T-cell (primary cell): ENCODE measurements at regions not wholly inside any gene's neighbourhood (a gene's known extent, or its start where the extent isn't known, plus 50 kb on each side); places are given as distances from the start of the nearest gene placed in this dataset.

Source experiments
- ATAC-seq, 4 experiments: fragments of 200-7000 bp in 3 of 4; fragments of 150-1000 bp in 1 of 4; cut with Tn5 transposase; replicated peaks in 1 of 4; 1 replicate in 3 of 4; 2 replicates in 1 of 4; pipeline ENCODE4 v1.10.0; 2021; ENCODE audit warnings: moderate library complexity in 3 of 4, mild to moderate bottlenecking in 2 of 4, moderate number of reproducible peaks in 1 of 4
- CTCF ChIA-PET, 2 donors: fragments of 300-600 bp; sonication (Branson Sonifier 250); formaldehyde crosslinking; loops; one replicate each; lab custom pipeline; 2022; ENCODE audit warnings: antibody characterized with exemption in 2 of 2; lab: Charles Lee
- POLR2A ChIA-PET, 2 donors: fragments of 300-600 bp; sonication (Branson Sonifier 250); formaldehyde crosslinking; loops; one replicate each; lab custom pipeline; 2022; ENCODE audit warnings: antibody characterized with exemption in 2 of 2; lab: Charles Lee
- DNase-seq, 35 experiments: peaks; one replicate each; pipeline versions ENCODE4 v3.0.0 to v3.0.0-alpha.2; 2013 to 2023
- H3K27ac ChIP-seq: one replicate; pipeline ENCODE4 v1.5.1; 2013; ENCODE audit warnings: low read length
- H3K27me3 ChIP-seq, 2 experiments: replicated peaks in 1 of 2; 1 replicate in 1 of 2; 2 replicates in 1 of 2; pipeline versions ENCODE4 v1.6.1 to v1.7.0; 2013; ENCODE audit warnings: low read length in 1 of 2, mixed read lengths in 1 of 2; ENCODE audit not compliant: control insufficient read depth in 2 of 2, insufficient read depth in 2 of 2; ENCODE audit errors: extremely low read depth in 1 of 2
- H3K36me3 ChIP-seq, 2 donors: 1 replicate in 1 of 2; 2 replicates in 1 of 2; pipeline versions ENCODE4 v1.6.1 to v1.7.0; 2013; ENCODE audit warnings: low read length in 1 of 2; ENCODE audit not compliant: control insufficient read depth in 2 of 2, insufficient read depth in 1 of 2; ENCODE audit errors: extremely low read depth in 1 of 2
- H3K4me1 ChIP-seq, 2 experiments: 1 replicate in 1 of 2; 2 replicates in 1 of 2; pipeline versions ENCODE4 v1.6.1 to v1.7.0; 2013; ENCODE audit warnings: low read length in 2 of 2, mixed read lengths in 1 of 2; ENCODE audit not compliant: insufficient read depth in 2 of 2, control insufficient read depth in 1 of 2; ENCODE audit errors: extremely low read depth in 1 of 2
- H3K4me3 ChIP-seq, 2 donors: 1 replicate in 1 of 2; 2 replicates in 1 of 2; pipeline versions ENCODE4 v1.5.1 to v1.7.0; 2013; ENCODE audit warnings: mild to moderate bottlenecking in 2 of 2, low read length in 1 of 2, moderate library complexity in 1 of 2; ENCODE audit not compliant: control insufficient read depth in 1 of 2; ENCODE audit errors: extremely low read depth in 1 of 2
- H3K9me3 ChIP-seq: 2 replicates; pipeline ENCODE4 v1.7.0; 2013
- H3K27ac Mint-ChIP-seq, 2 donors: one replicate each; pipeline ENCODE4 v1.8.0; 2020 to 2021; ENCODE audit warnings: mild to moderate bottlenecking in 2 of 2, mixed read lengths in 2 of 2
- H3K27me3 Mint-ChIP-seq, 2 donors: one replicate each; pipeline ENCODE4 v1.8.0; 2021 to 2022; ENCODE audit warnings: mixed read lengths in 2 of 2
- H3K36me3 Mint-ChIP-seq: one replicate; pipeline ENCODE4 v1.8.0; 2021; ENCODE audit warnings: mixed read lengths
- H3K4me1 Mint-ChIP-seq, 3 donors: one replicate each; pipeline ENCODE4 v1.8.0; 2020 to 2022; ENCODE audit warnings: mixed read lengths in 3 of 3, mild to moderate bottlenecking in 1 of 3
- H3K4me3 Mint-ChIP-seq, 3 donors: one replicate each; pipeline ENCODE4 v1.8.0; 2020 to 2022; ENCODE audit warnings: mild to moderate bottlenecking in 3 of 3, mixed read lengths in 3 of 3, moderate library complexity in 3 of 3
- H3K9me3 Mint-ChIP-seq, 3 donors: one replicate each; pipeline ENCODE4 v1.8.0; 2020 to 2022; ENCODE audit warnings: mixed read lengths in 3 of 3
- WGBS: methylation state at CpG from one replicate; pipeline ENCODE4 v1.1.5; 2013; ENCODE audit warnings: missing lambda C conversion rate; ENCODE audit not compliant: insufficient coverage; 5-methylcytosine and 5-hydroxymethylcytosine counted together

DNA sequence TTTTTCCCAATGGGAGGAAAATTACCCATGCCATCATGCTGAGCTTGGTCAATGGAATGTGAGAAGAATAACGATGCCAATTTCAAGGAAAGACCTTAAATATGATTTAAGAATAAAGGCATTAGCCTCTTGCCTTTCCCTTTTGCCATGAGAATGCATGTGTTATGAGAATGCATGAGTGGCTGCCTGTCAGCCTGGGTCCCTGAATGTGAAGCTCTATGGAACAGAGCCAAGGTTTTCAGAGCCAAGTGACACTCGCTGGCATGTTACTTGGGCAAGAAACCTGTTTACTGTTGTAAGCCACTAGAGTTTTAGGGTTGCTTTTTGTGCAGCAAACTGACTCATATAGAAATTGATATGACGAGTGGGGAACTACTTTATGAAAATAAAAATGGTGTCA lies 75.7 kb downstream of the JRKL start:
- ATAC-seq (no peak), DNase-seq (no peak)
- H3K4me1 ChIP-seq: peaks cover 0 to 4% of the 10 kb centered on the region in 2 experiments
- no peaks in the 10 kb centered on the region for H3K27me3 ChIP-seq
- H3K27me3 Mint-ChIP-seq: peaks cover 4 to 5% of the 10 kb centered on the region in 2 donors
- no peak overlapping the region for H3K4me3 Mint-ChIP-seq
- H3K27ac ChIP-seq: no peak overlapping the region
- no peaks in the 10 kb centered on the region for H3K9me3 ChIP-seq
- WGBS: 54% methylated on average over 2 of the region's 3 CpGs
- H3K36me3 ChIP-seq: no peaks in the 10 kb centered on the region
- ChIA-PET POLR2A (no interaction called here), CTCF (interaction anchor here (0.5 to 1.7 kb wide), 2 partner anchors 11 to 1159 kb away, joined by 3 to 5 read pairs; no protein-coding TSS in a partner anchor)
- no peaks in the 10 kb centered on the region for H3K36me3 Mint-ChIP-seq
- H3K27ac Mint-ChIP-seq: no peak overlapping the region
- H3K4me1 Mint-ChIP-seq: peaks cover 6 to 8% (median 6%) of the 10 kb centered on the region in 3 donors
- no peaks in the 10 kb centered on the region for H3K9me3 Mint-ChIP-seq
- H3K4me3 ChIP-seq: no peak overlapping the region

DNA sequence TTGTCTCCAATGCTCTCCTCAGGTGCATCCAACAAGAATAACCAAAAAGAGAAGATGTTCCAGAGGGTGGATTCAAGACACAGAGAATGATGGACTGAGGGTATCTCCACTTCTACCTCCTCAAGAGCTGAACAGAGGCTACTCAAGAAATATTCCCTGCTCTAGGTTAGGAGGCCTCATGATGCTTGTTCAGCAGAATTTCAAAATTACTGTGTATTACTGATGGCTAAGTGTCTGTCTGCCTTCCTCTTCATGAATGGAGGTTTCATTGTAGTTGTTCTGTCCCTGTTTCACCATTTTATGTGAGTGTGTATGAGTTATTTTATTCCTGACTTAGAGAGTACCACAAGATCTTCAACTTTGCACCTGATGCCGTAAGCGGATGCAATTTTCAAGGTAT lies 76.8 kb downstream of the JRKL start:
- H3K27me3 Mint-ChIP-seq: peaks cover 4% of the 10 kb centered on the region in 2 donors
- no peak for ATAC-seq
- Histone ChIP-seq H3K27ac (no peak overlapping the region), H3K27me3 (no peaks in the 10 kb centered on the region), H3K36me3 (no peaks in the 10 kb centered on the region), H3K9me3 (no peaks in the 10 kb centered on the region), H3K4me3 (no peak overlapping the region), H3K4me1 (peaks cover 0 to 4% of the 10 kb centered on the region in 2 experiments)
- ChIA-PET CTCF (no interaction called here), POLR2A (no interaction called here)
- H3K27ac Mint-ChIP-seq: no peak overlapping the region
- DNase-seq: no peak
- no CpG with 5 or more reads among the region's 2 CpGs for WGBS
- H3K9me3 Mint-ChIP-seq: no peaks in the 10 kb centered on the region
- peaks cover 6 to 8% (median 6%) of the 10 kb centered on the region in 3 donors for H3K4me1 Mint-ChIP-seq
- H3K4me3 Mint-ChIP-seq: no peak overlapping the region
- no peaks in the 10 kb centered on the region for H3K36me3 Mint-ChIP-seq

DNA sequence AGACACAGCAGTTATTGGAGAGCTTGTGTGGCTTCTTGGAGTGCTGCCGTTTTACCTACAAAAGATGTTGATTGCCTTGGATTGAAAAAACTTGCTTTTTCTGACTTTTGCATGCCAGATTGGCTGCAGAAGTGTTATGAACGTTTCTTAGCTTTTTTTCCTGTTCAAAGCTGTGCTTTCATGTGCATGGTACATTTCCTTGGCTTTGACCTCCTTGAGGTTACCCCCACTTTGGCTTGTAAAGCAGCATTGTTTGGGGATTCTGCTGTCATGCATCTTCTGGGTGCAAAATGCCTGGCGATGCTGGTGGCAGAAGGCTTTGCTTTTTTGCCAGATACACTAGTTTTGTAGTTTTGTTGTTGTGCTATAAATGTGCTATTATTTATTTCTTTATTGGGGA lies 80.0 kb downstream of the JRKL start:
- WGBS: 43% methylated on average over 2 of the region's 3 CpGs
- no peak overlapping the region for H3K4me3 Mint-ChIP-seq

GRCh38 chr11:96470521-96470920 lies 80.7 kb downstream of the JRKL start:
- peaks cover 5% of the 10 kb centered on the region for H3K36me3 Mint-ChIP-seq
- H3K4me3 Mint-ChIP-seq: no peak overlapping the region
- POLR2A ChIA-PET: no interaction called here

More for the DNA sequence above, 80.0 kb downstream of the JRKL start:
- Histone ChIP-seq H3K27me3 (peaks cover 0 to 10% of the 10 kb centered on the region in 2 experiments), H3K27ac (no peak overlapping the region), H3K4me3 (no peak overlapping the region), H3K36me3 (no peaks in the 10 kb centered on the region), H3K9me3 (no peaks in the 10 kb centered on the region), H3K4me1 (no peaks in the 10 kb centered on the region)
- Mint-ChIP-seq H3K9me3 (peaks cover 5 to 7% (median 7%) of the 10 kb centered on the region in 3 donors), H3K36me3 (peaks cover 5% of the 10 kb centered on the region), H3K27ac (no peak overlapping the region), H3K4me1 (peaks cover 0 to under 1% (median 0%) of the 10 kb centered on the region in 3 donors), H3K27me3 (peaks cover 5 to 7% of the 10 kb centered on the region in 2 donors)
- no peak for ATAC-seq
- ChIA-PET CTCF (interaction anchor here in 1 of 2 donors (1.0 kb wide), 1 partner anchor 414 kb away, joined by 3 read pairs; no protein-coding TSS in a partner anchor), POLR2A (no interaction called here)
- no peak for DNase-seq

GRCh38 chr11:96472085-96472484 lies 82.3 kb downstream of the JRKL start:
- peaks cover 5 to 23% (median 11%) of the 10 kb centered on the region in 3 donors for H3K9me3 Mint-ChIP-seq
- H3K27ac ChIP-seq: no peak overlapping the region
- no peaks in the 10 kb centered on the region for H3K4me1 ChIP-seq
- ATAC-seq (no peak), DNase-seq (no peak)
- no peaks in the 10 kb centered on the region for H3K4me1 Mint-ChIP-seq
- H3K9me3 ChIP-seq: no peaks in the 10 kb centered on the region
- H3K36me3 ChIP-seq: no peaks in the 10 kb centered on the region
- peaks cover 5% of the 10 kb centered on the region for H3K36me3 Mint-ChIP-seq
- POLR2A ChIA-PET: no interaction called here
- CTCF ChIA-PET: interaction anchor here in 1 of 2 donors (2.0 kb wide), 1 partner anchor 9 kb away, joined by 12 read pairs; no protein-coding TSS in a partner anchor
- WGBS: no CpG with 5 or more reads among the region's 1 CpG
- H3K27ac Mint-ChIP-seq: no peak overlapping the region
- no peak overlapping the region for H3K4me3 ChIP-seq
- H3K27me3 Mint-ChIP-seq: peaks cover 10 to 12% of the 10 kb centered on the region in 2 donors
- H3K27me3 ChIP-seq: peaks cover 0 to 10% of the 10 kb centered on the region in 2 experiments
- no peak overlapping the region for H3K4me3 Mint-ChIP-seq

More at GRCh38 chr11:96470521-96470920, 80.7 kb downstream of the JRKL start:
- WGBS: no CpG with 5 or more reads among the region's 1 CpG
- Mint-ChIP-seq H3K9me3 (peaks cover 5 to 15% (median 11%) of the 10 kb centered on the region in 3 donors), H3K27ac (no peak overlapping the region), H3K27me3 (peaks cover 10 to 12% of the 10 kb centered on the region in 2 donors), H3K4me1 (no peaks in the 10 kb centered on the region)
- Histone ChIP-seq H3K9me3 (no peaks in the 10 kb centered on the region), H3K36me3 (no peaks in the 10 kb centered on the region), H3K4me1 (no peaks in the 10 kb centered on the region), H3K27me3 (peaks cover 0 to 10% of the 10 kb centered on the region in 2 experiments), H3K4me3 (no peak overlapping the region), H3K27ac (no peak overlapping the region)
- ATAC-seq: no peak
- CTCF ChIA-PET: no interaction called here
- DNase-seq: no peak

DNA sequence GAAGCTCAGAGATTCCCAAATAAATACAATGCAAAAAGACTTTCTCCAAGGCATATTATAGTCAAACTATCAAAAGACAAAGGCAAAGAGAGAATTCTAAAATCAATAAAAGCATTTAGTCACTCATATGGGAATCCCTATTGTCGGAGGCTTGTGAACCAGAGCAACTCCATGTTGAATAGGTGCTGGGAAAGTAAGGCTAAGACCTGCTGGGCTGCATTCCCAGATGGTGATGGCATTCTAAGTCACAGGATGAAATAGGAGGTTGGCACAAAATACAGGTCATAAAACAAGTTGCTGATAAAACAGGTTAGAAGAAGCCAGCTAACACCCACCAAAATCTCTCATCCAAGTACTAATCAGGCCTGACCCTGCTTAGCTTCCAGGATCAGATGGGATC lies 84.5 kb downstream of the JRKL start:
- CTCF ChIA-PET: interaction anchor here (1.0 to 1.1 kb wide), 2 partner anchors 9 to 10 kb away, joined by 4 read pairs; no protein-coding TSS in a partner anchor
- no peaks in the 10 kb centered on the region for H3K36me3 ChIP-seq
- peaks cover 0 to 10% of the 10 kb centered on the region in 2 experiments for H3K27me3 ChIP-seq
- no CpG with 5 or more reads among the region's 1 CpG for WGBS
- H3K27ac Mint-ChIP-seq: no peak overlapping the region
- H3K4me3 ChIP-seq: no peak overlapping the region
- H3K36me3 Mint-ChIP-seq: peaks cover 5% of the 10 kb centered on the region
- H3K27ac ChIP-seq: no peak overlapping the region
- no peaks in the 10 kb centered on the region for H3K4me1 Mint-ChIP-seq
- H3K4me1 ChIP-seq: no peaks in the 10 kb centered on the region
- no peak overlapping the region for H3K4me3 Mint-ChIP-seq
- no peaks in the 10 kb centered on the region for H3K9me3 ChIP-seq
- peaks cover 5 to 31% (median 14%) of the 10 kb centered on the region in 3 donors for H3K9me3 Mint-ChIP-seq
- no peak for DNase-seq
- no peak for ATAC-seq
- POLR2A ChIA-PET: interaction anchor here in 1 of 2 donors (0.5 kb wide), 1 partner anchor 11 kb away, joined by 4 read pairs; no protein-coding TSS in a partner anchor
- peaks cover 6 to 12% of the 10 kb centered on the region in 2 donors for H3K27me3 Mint-ChIP-seq
